Nephron progenitor cell (in vitro differentiated cells): ENCODE measurements at regions not wholly inside any gene's neighbourhood (a gene's known extent, or its start where the extent isn't known, plus 50 kb on each side); places are given as distances from the start of the nearest gene placed in this dataset.
A peak's percentile ranks its signal among the peaks of the same experiment; 100 is the strongest.

ENCODE experiments used
- DNase-seq: peaks from one replicate; pipeline ENCODE4 v3.0.0; 2021
- H3K27ac Mint-ChIP-seq: 2 replicates; pipeline ENCODE4 v1.8.0; 2021; ENCODE audit warnings: mild to moderate bottlenecking, moderate library complexity, mixed read lengths
- H3K27me3 Mint-ChIP-seq: 2 replicates; pipeline ENCODE4 v1.8.0; 2021; ENCODE audit warnings: mild to moderate bottlenecking, low read depth, mixed read lengths; ENCODE audit not compliant: poor library complexity
- H3K36me3 Mint-ChIP-seq: 2 replicates; pipeline ENCODE4 v1.8.0; 2021; ENCODE audit warnings: low read depth, mixed read lengths
- H3K4me1 Mint-ChIP-seq: 2 replicates; pipeline ENCODE4 v1.8.0; 2021; ENCODE audit warnings: mixed read lengths
- H3K4me3 Mint-ChIP-seq: 2 replicates; pipeline ENCODE4 v1.8.0; 2021; ENCODE audit warnings: mild to moderate bottlenecking, moderate library complexity, mixed read lengths
- H3K9me3 Mint-ChIP-seq: 2 replicates; pipeline ENCODE4 v1.8.0; 2021; ENCODE audit warnings: mild to moderate bottlenecking, moderate library complexity, mixed read lengths
- CTCF ChIP-seq: fragments of 200-600 bp; sonication (generic); IDR thresholded peaks from 2 replicates; pipeline ENCODE4 v1.5.0; 2021; ENCODE audit warnings: antibody characterized with exemption

GRCh38 chr6:11921017-11921438 is 91.1 kb upstream of the HIVEP1 start:
- no peak for TF ChIP-seq CTCF
- Mint-ChIP-seq H3K9me3 (no peaks in the 10 kb centered on the region), H3K4me1 (peaks cover 37% of the 10 kb centered on the region), H3K27ac (peak overlapping the region; percentile 18), H3K27me3 (peaks cover 7% of the 10 kb centered on the region), H3K4me3 (no peak overlapping the region), H3K36me3 (no peaks in the 10 kb centered on the region)
- DNase-seq: no peak

GRCh38 chr6:11920566-11920965 is 91.5 kb upstream of the HIVEP1 start:
- peak overlapping the region; percentile 18 for H3K27ac Mint-ChIP-seq
- H3K36me3 Mint-ChIP-seq: no peaks in the 10 kb centered on the region
- peaks cover 7% of the 10 kb centered on the region for H3K27me3 Mint-ChIP-seq
- peaks cover 32% of the 10 kb centered on the region for H3K4me1 Mint-ChIP-seq
- no peak overlapping the region for H3K4me3 Mint-ChIP-seq
- no peak for TF ChIP-seq CTCF
- H3K9me3 Mint-ChIP-seq: no peaks in the 10 kb centered on the region
- DNase-seq: no peak

GRCh38 chr6:11919771-11920440 is 92.2 kb upstream of the HIVEP1 start:
- peaks cover 7% of the 10 kb centered on the region for H3K27me3 Mint-ChIP-seq
- no peaks in the 10 kb centered on the region for H3K36me3 Mint-ChIP-seq
- peaks cover 30% of the 10 kb centered on the region for H3K4me1 Mint-ChIP-seq
- H3K9me3 Mint-ChIP-seq: no peaks in the 10 kb centered on the region
- H3K27ac Mint-ChIP-seq: no peak overlapping the region
- TF ChIP-seq CTCF: no peak
- no peak overlapping the region for H3K4me3 Mint-ChIP-seq
- no peak for DNase-seq

- TF ChIP-seq CTCF: no peak
- H3K4me1 Mint-ChIP-seq: peaks cover 30% of the 10 kb centered on the region
- no peak for DNase-seq
- no peak overlapping the region for H3K4me3 Mint-ChIP-seq
- H3K36me3 Mint-ChIP-seq: no peaks in the 10 kb centered on the region
- H3K27me3 Mint-ChIP-seq: peaks cover 7% of the 10 kb centered on the region
- no peaks in the 10 kb centered on the region for H3K9me3 Mint-ChIP-seq
- peak overlapping the region; percentile 73 for H3K27ac Mint-ChIP-seq
Measured at GRCh38 chr6:11918739-11919605, 93.1 kb upstream of the HIVEP1 start.

- Mint-ChIP-seq H3K4me3 (no peak overlapping the region), H3K36me3 (no peaks in the 10 kb centered on the region), H3K27ac (peak overlapping the region; percentile 73), H3K4me1 (peaks cover 30% of the 10 kb centered on the region), H3K9me3 (peaks cover 3% of the 10 kb centered on the region), H3K27me3 (peaks cover 7% of the 10 kb centered on the region)
- TF ChIP-seq CTCF: no peak
- DNase-seq: no peak
Measured at GRCh38 chr6:11917951-11918738, 94.0 kb upstream of the HIVEP1 start.
